T-helper 17 cell (primary cell): ENCODE measurements at regions not wholly inside any gene's neighbourhood (a gene's known extent, or its start where the extent isn't known, plus 50 kb on each side); places are given as distances from the start of the nearest gene placed in this dataset.
"Not testable (repeated sequence)": the region's sequence is repeated elsewhere in the genome, so short reads cannot be mapped to it uniquely, and the experiment has no call there.

ENCODE experiments used
- ATAC-seq: fragments of 150-1000 bp; cut with Tn5 transposase; 2 replicates; pipeline ENCODE4 v1.10.0; 2021; ENCODE audit warnings: mild to moderate bottlenecking, moderate library complexity
- DNase-seq, 3 donors: peaks; one replicate each; pipeline versions ENCODE4 v3.0.0 to v3.0.0-alpha.2; 2020 to 2021
- H3K9me3 ChIP-seq: one replicate; pipeline ENCODE4 v1.7.0; 2013; ENCODE audit warnings: low read length, mild to moderate bottlenecking; ENCODE audit not compliant: control insufficient read depth, poor library complexity, severe bottlenecking
- H3K27ac Mint-ChIP-seq: one replicate; pipeline ENCODE4 v1.8.0; 2022; ENCODE audit warnings: mild to moderate bottlenecking, moderate library complexity, mixed read lengths
- H3K27me3 Mint-ChIP-seq: one replicate; pipeline ENCODE4 v1.8.0; 2022; ENCODE audit warnings: mixed read lengths
- H3K36me3 Mint-ChIP-seq: one replicate; pipeline ENCODE4 v1.8.0; 2022; ENCODE audit warnings: low read depth, mixed read lengths
- H3K4me1 Mint-ChIP-seq: one replicate; pipeline ENCODE4 v1.8.0; 2022; ENCODE audit warnings: mild to moderate bottlenecking, mixed read lengths
- H3K4me3 Mint-ChIP-seq: one replicate; pipeline ENCODE4 v1.8.0; 2022; ENCODE audit warnings: mild to moderate bottlenecking, moderate library complexity, mixed read lengths

DNA sequence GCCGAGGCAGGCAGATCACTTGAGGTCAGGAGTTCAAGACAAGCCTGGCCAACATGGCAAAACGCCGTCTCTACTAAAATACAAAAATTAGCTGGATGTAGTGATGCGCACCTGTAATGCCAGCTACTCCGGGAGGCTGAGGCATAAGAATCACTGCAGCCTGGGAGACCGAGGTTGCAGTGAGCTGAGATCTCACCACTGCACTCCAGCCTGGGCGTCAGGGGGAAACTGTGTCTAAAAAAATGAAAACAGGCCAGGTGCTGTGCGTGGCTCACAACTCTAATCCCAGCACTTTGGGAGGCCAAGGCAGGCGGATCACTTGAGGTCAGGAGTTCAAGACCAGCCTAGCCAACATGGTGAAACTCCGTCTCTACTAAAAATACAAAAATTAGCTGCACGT, 69.9 kb downstream of the C9orf50 start:
- not testable (repeated sequence) for H3K36me3 Mint-ChIP-seq, DNase-seq, H3K27ac Mint-ChIP-seq, ATAC-seq, H3K4me1 Mint-ChIP-seq, H3K9me3 ChIP-seq
- H3K4me3 Mint-ChIP-seq = peak overlapping the region; percentile 83
- H3K27me3 Mint-ChIP-seq = peaks cover 42% of the 10 kb centered on the region

DNA sequence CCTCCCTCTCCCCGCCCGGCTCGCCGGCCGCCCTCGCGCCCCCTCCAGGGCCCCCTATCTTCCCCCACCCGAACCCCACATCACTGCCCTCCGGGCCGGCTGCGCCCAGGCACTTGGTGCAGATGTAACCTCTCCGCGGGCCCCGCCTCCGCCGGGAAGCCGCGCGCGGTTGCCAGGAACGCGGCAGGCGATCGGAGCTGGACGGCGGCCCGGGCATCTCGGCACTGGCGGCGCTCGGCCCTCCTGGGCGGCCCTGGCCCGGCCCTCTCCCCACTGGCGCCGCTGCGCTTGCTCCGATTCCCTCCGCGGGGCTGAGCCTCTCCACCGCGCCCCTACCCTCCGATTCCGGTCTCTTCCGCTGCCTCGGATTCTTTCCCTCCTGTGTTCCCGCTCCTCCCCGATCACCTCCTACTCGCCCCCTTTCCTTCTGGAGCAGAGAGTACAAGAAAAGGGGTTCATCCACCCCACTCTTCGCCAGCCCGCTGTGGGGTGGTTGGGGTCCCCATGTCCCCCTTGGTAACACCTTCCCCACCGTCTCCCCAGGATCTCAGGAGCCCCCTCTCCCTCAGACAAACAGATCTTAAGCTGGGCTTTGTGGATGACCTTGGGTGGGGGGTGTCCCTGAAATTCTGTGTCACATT, 70.6 kb downstream of the C9orf50 start:
- Mint-ChIP-seq H3K36me3 (peaks cover 2% of the 10 kb centered on the region), H3K4me3 (peak overlapping the region; percentile 83), H3K4me1 (peaks cover 7% of the 10 kb centered on the region), H3K27me3 (peaks cover 48% of the 10 kb centered on the region), H3K27ac (no peak overlapping the region)
- DNase-seq (no peak), ATAC-seq (peak; percentile 46)
- H3K9me3 ChIP-seq = no peaks in the 10 kb centered on the region

DNA sequence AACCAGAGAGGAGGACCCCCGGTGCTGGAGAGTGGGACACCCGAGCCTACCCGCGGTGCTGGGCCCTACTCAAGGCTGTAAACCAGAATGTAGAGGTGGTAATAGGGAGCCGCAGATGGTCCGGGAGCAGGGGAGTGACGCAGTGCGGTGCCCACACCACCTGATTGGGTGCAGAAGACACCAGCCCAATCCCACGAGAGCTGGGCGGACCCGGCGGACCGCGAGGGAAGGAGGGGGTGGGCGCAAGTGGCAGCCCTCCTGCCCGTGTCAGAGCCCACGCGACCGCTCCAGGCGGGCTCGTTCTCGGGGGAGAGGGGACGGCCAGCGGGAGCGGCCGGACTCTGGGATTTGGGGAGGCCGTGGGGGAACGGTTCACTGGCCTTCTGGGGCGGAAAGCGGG, 71.2 kb downstream of the C9orf50 start:
- DNase-seq = no peak
- Mint-ChIP-seq H3K27me3 (peaks cover 52% of the 10 kb centered on the region), H3K36me3 (peaks cover 2% of the 10 kb centered on the region), H3K4me3 (peak overlapping the region; percentile 83), H3K27ac (peak overlapping the region; percentile 72), H3K4me1 (peaks cover 7% of the 10 kb centered on the region)
- no peak for ATAC-seq
- H3K9me3 ChIP-seq = no peaks in the 10 kb centered on the region

DNA sequence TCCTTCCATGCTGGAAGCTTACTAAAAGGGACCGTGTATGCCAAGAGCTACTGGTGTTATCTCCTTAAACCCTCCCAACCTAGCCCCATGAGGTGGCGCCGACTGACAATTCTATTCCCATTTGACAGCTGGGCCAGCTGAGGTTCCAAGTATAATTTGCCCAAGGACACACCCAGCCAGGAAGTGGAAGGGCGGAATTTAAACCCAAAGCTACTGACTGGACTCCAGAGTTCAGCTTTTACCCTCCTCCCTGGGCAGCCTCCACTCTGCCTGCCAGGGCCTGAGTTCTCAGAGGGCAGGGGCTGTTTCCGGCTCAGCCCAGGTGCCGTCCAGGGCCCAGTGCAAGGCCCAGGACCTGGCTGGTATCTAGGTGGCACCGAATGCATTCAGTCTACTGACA, 71.8 kb downstream of the C9orf50 start:
- DNase-seq (no peak), ATAC-seq (no peak)
- peak overlapping the region; percentile 83 for H3K4me3 Mint-ChIP-seq

DNA sequence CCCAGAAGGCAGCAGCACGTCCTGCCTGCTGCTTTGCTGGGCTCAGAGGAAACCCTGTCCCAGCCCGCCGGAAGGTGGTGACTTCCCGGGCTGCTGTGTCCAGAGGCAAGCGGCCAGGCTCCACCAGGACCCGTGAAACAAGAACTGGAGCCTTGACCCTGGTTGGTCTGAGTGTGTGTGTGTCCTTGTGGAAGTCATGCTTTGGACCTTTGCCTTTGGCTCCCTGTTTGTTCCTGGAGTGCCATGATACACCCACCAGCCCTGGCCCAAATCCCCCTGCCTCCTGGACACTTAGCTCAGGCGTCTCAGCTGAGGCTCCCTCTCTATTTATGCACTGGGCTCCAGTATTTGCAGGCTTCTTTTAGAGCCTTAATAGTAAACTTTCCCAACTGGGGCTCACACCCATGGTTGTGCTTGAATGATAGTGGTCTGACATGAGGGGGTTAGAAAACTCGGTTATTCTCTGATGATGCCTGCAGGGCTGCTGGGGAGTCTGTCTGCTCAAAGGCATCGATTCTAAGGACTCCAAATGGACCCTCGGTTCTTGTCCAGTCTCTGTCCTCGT, 72.2 kb downstream of the C9orf50 start:
- Mint-ChIP-seq H3K4me3 (peak overlapping the region; percentile 21), H3K4me1 (peaks cover 7% of the 10 kb centered on the region), H3K27me3 (peaks cover 52% of the 10 kb centered on the region), H3K36me3 (peaks cover 2% of the 10 kb centered on the region), H3K27ac (no peak overlapping the region)
- H3K9me3 ChIP-seq = no peaks in the 10 kb centered on the region
- no peak for DNase-seq
- ATAC-seq = no peak

More for the DNA sequence above, 71.8 kb downstream of the C9orf50 start:
- Mint-ChIP-seq H3K27ac (peak overlapping the region; percentile 72), H3K4me1 (peaks cover 7% of the 10 kb centered on the region), H3K36me3 (peaks cover 2% of the 10 kb centered on the region), H3K27me3 (peaks cover 52% of the 10 kb centered on the region)
- H3K9me3 ChIP-seq = no peaks in the 10 kb centered on the region

DNA sequence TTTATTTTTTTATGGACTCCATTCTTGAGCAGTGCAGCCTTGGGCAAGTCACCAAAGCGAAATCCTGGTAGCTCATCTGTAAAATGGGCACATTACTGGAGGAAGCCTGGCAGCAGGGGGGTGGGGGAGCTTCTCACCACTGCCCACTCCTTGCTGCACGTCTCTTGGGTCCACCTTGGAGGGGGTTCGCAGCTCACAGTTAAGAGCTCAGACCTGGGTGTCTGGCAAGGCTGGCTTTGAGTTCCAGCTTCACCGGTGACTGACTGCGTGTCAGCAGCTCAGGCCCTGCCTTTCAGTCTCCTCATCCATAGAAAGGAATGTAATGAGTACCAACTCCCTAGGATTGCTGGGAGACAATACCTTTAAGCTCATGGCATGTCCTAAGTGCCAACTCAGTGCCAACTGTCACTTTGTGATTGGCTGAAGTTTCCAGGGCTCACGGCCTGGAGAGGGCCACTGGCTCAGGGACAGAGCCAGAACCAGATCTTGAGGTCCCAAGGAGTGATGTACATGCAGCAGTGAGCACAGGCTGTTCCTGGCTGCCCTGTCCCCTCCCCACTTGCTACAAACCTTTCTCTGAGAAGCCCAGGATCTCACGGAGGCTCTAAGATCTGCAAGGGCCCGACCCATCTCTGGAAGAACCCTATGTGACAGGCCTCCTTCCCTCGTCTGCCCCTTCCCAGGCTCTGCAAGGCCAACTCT, 72.9 kb downstream of the C9orf50 start:
- ATAC-seq (no peak), DNase-seq (no peak)
- peaks cover 7% of the 10 kb centered on the region for H3K4me1 Mint-ChIP-seq
- H3K27me3 Mint-ChIP-seq = peaks cover 54% of the 10 kb centered on the region
- no peaks in the 10 kb centered on the region for H3K9me3 ChIP-seq
- peaks cover 7% of the 10 kb centered on the region for H3K36me3 Mint-ChIP-seq
- peak overlapping the region; percentile 21 for H3K4me3 Mint-ChIP-seq
- H3K27ac Mint-ChIP-seq = no peak overlapping the region

DNA sequence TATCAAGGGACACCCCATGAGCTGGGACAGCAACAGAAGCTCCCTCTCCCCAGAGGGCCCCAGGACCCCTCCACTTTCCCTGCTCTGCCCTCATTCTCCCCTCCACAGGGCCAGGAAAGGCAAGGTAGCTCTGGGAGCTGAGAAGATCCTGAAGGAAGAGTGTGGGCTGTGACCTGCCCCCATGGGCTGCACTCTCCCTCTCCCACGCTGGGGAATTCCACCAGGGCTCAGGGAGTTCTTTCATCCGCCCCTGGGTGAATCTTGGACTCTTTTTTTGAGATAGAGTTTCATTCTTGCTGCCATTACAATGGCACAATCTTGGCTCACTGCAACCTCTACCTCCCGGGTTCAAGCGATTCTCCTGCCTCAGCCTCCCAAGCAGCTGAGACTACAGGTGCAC, 73.8 kb downstream of the C9orf50 start:
- ATAC-seq (no peak), DNase-seq (no peak)
- no peaks in the 10 kb centered on the region for H3K9me3 ChIP-seq
- Mint-ChIP-seq H3K27ac (no peak overlapping the region), H3K4me3 (no peak overlapping the region), H3K4me1 (peaks cover 7% of the 10 kb centered on the region), H3K27me3 (peaks cover 52% of the 10 kb centered on the region), H3K36me3 (peaks cover 7% of the 10 kb centered on the region)

DNA sequence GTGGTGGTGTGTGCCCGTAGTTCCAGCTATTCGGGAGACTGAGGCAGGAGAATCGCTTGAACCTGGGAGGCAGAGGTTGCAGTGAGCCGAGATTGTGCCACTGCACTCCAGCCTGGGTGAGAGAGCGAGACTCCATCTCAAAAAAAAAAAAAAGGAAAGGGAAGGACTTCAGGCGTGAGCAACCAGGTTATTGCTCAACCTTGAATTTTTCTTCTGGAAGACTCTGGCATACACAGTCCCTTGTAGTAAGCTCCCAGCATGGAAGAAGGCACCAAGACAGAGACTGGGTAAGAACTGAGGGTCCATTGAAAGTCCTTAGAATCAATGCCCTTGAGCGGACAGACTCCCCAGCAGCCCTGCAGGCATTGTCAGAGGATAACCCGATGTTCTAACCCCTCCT, 75.0 kb downstream of the C9orf50 start:
- not testable (repeated sequence) for ATAC-seq, H3K4me1 Mint-ChIP-seq, H3K27ac Mint-ChIP-seq, H3K9me3 ChIP-seq, H3K4me3 Mint-ChIP-seq, H3K36me3 Mint-ChIP-seq, DNase-seq
- peaks cover 42% of the 10 kb centered on the region for H3K27me3 Mint-ChIP-seq

DNA sequence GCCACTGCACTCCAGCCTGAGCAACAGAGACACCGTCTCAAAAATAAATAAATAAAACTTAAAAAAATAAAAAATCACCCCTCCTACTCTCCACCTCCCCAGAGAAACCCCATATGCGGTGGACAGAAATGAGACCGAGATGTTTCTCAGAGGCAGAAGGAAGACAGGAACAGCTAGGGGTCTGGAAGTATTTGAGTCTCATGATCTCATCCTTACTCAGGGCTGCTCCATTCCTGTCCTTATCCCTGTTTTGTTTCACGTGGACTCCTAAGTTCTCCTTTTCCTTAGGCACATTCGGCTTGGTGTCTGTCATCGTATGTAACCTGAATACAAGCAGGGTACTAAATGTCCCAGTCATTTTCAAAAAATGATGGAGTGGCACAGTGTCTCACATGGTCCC, 76.1 kb downstream of the C9orf50 start:
- Mint-ChIP-seq H3K27me3 (peaks cover 36% of the 10 kb centered on the region), H3K36me3 (peaks cover 5% of the 10 kb centered on the region), H3K4me1 (peaks cover 4% of the 10 kb centered on the region), H3K27ac (no peak overlapping the region), H3K4me3 (no peak overlapping the region)
- DNase-seq = no peak
- ATAC-seq = no peak
- H3K9me3 ChIP-seq = no peaks in the 10 kb centered on the region

DNA sequence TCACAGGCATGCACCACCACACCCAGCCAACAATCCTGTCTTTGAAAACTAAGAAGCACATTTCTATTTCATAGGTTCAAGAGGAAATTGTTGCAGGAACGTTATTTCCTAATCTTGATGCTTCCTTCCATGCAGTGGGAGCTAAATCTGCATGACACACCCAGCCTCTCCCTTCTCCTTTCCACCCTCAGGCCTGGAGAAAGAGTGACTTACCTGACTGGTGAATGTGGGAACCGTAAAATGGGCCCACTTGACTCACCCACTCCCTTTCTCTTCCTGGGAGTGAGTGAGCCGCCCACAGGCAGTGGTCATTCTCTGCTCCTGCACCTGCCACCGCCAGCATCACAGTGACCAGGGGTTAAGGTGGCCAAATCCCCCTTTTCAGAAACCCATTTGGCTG, 78.2 kb downstream of the C9orf50 start:
- ATAC-seq (no peak), DNase-seq (no peak)
- Mint-ChIP-seq H3K4me3 (no peak overlapping the region), H3K27me3 (peaks cover 21% of the 10 kb centered on the region), H3K36me3 (peaks cover 5% of the 10 kb centered on the region), H3K27ac (no peak overlapping the region), H3K4me1 (no peaks in the 10 kb centered on the region)
- no peaks in the 10 kb centered on the region for H3K9me3 ChIP-seq

DNA sequence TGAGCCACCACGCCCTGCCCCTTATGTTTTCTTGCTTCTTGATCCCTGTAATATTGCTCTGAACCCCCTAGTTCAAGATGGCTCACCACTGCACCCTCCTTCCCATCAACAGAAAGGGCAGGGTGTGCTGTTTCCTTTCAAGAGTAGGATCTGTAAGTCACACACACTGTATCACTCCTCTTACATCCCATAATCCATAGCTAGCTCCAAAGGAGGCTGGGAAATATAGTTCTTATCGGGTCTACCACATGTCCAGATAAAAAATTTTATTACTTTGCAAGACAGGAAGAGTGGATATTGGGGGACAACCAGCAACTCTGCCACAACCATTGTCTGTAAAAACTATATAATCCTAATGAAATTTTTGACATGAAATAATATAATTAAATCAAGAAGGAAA, 79.6 kb downstream of the C9orf50 start:
- no peaks in the 10 kb centered on the region for H3K9me3 ChIP-seq
- no peak overlapping the region for H3K4me3 Mint-ChIP-seq
- H3K4me1 Mint-ChIP-seq = no peaks in the 10 kb centered on the region
- ATAC-seq = no peak
- peaks cover 5% of the 10 kb centered on the region for H3K36me3 Mint-ChIP-seq
- H3K27ac Mint-ChIP-seq = no peak overlapping the region
- no peak for DNase-seq
- peaks cover 21% of the 10 kb centered on the region for H3K27me3 Mint-ChIP-seq

DNA sequence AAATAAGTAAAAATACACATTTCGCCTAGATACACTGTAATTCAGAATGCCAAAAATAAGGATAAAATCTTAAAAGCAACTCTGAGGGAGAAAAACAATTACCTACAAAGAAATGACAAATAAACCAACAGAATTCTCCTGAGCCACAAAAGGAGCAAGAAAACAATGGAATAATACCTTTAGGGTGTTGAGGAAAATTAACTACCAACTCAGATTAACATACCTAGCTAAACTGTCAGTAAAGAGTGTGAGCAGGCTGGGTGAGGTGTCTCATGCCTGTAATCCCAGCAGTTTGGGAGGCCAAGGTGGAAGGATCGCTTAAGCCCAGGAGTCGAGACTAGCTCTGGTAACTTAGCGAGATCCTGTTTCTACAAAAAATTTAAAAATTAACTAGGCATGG, 81.5 kb downstream of the C9orf50 start:
- Mint-ChIP-seq H3K36me3 (peaks cover 9% of the 10 kb centered on the region), H3K27ac (no peak overlapping the region), H3K4me1 (no peaks in the 10 kb centered on the region), H3K4me3 (no peak overlapping the region), H3K27me3 (peaks cover 12% of the 10 kb centered on the region)
- no peaks in the 10 kb centered on the region for H3K9me3 ChIP-seq
- ATAC-seq (no peak), DNase-seq (no peak)

DNA sequence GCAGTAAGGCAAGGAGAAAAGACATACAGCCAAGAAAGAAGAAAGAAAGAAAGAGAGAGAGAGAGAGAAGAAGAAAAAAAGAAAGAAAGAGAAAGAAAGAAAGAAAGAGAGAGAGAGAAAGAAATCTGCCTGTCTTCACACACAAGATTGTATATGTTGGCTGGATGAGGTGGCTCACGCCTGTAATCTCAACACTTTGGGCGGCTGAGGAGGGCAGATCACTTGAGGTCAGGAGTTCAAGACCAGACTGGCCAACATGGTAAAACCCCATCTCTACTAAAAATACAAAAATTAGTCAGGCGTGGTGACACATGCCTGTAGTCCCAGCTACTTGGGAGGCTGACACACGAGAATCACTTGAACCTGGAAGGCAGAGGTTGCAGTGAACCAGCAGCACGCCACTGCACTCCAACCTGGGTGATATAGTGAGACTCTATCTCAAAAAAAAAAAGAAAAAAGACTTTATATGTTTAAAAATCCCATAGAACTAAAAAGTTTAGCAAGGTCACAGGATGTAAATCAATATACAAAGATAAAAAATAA, 89.0 kb downstream of the C9orf50 start:
- not testable (repeated sequence) for ATAC-seq

More for the DNA sequence above, 89.0 kb downstream of the C9orf50 start:
- H3K4me1 Mint-ChIP-seq, H3K36me3 Mint-ChIP-seq, DNase-seq, H3K27ac Mint-ChIP-seq, H3K4me3 Mint-ChIP-seq, H3K9me3 ChIP-seq, H3K27me3 Mint-ChIP-seq: not testable (repeated sequence)
